Stimulated activated CD4-positive, alpha-beta T cell treated with anti-CD3 and anti-CD28 coated beads, Interleukin-1b, Interleukin-23, amount 100 ng/mL, for 4 hours (primary cell): ENCODE measurements at regions not wholly inside any gene's neighbourhood (a gene's known extent, or its start where the extent isn't known, plus 50 kb on each side); places are given as distances from the start of the nearest gene placed in this dataset.
A peak's percentile ranks its signal among the peaks of the same experiment; 100 is the strongest.
"Not testable (repeated sequence)": the region's sequence is repeated elsewhere in the genome, so short reads cannot be mapped to it uniquely, and the experiment has no call there.

Experiments
- DNase-seq, 2 donors: peaks; one replicate each; pipeline ENCODE4 v3.0.0-alpha.2; 2020; ENCODE audit warnings: low read depth in 2 of 2

- DNase-seq = not testable (repeated sequence)
Measured at GRCh38 chr9:85792057-85792456, 50.3 kb upstream of the AGTPBP1 start.

GRCh38 chr9:85802978-85803695 is 61.4 kb upstream of the AGTPBP1 start:
- DNase-seq = peak in 1 of 2 donors; percentile 22

GRCh38 chr9:85804847-85805133 is 63.0 kb upstream of the AGTPBP1 start:
- DNase-seq = not testable (repeated sequence)

GRCh38 chr9:85805134-85806005 is 63.6 kb upstream of the AGTPBP1 start:
- peak; percentile 46 to 59 for DNase-seq

- DNase-seq = not testable (repeated sequence)
Measured at GRCh38 chr9:85808329-85808728, 66.6 kb upstream of the AGTPBP1 start.

- DNase-seq = not testable (repeated sequence)
Measured at GRCh38 chr9:85813388-85813787, 71.6 kb upstream of the AGTPBP1 start.

GRCh38 chr9:85814800-85815199 is 73.0 kb upstream of the AGTPBP1 start:
- DNase-seq = not testable (repeated sequence)

- not testable (repeated sequence) for DNase-seq
Measured at GRCh38 chr9:85818971-85819370, 77.2 kb upstream of the AGTPBP1 start.

GRCh38 chr9:85820598-85820997 is 78.8 kb upstream of the AGTPBP1 start:
- not testable (repeated sequence) for DNase-seq

GRCh38 chr9:85824949-85825348 is 83.2 kb upstream of the AGTPBP1 start:
- DNase-seq = not testable (repeated sequence)

GRCh38 chr9:85834591-85834990 is 92.8 kb upstream of the AGTPBP1 start:
- DNase-seq = not testable (repeated sequence)

- DNase-seq = not testable (repeated sequence)
Measured at GRCh38 chr9:85843949-85844348, 97.0 kb upstream of the NAA35 start.

- not testable (repeated sequence) for DNase-seq
Measured at GRCh38 chr9:85847782-85848181, 93.2 kb upstream of the NAA35 start.

GRCh38 chr9:85858056-85858750 is 82.7 kb upstream of the NAA35 start:
- DNase-seq = no peak

- DNase-seq = no peak
Measured at GRCh38 chr9:85859765-85860164, 81.2 kb upstream of the NAA35 start.

- DNase-seq = not testable (repeated sequence)
Measured at GRCh38 chr9:85861882-85862281, 79.1 kb upstream of the NAA35 start.

GRCh38 chr9:85863875-85864274 is 77.1 kb upstream of the NAA35 start:
- DNase-seq = no peak

GRCh38 chr9:85871008-85871407 is 69.9 kb upstream of the NAA35 start:
- no peak for DNase-seq

- not testable (repeated sequence) for DNase-seq
Measured at GRCh38 chr9:85871683-85872082, 69.3 kb upstream of the NAA35 start.

- DNase-seq = no peak
Measured at GRCh38 chr9:85872463-85872862, 68.5 kb upstream of the NAA35 start.

GRCh38 chr9:85876628-85877027 is 64.3 kb upstream of the NAA35 start:
- no peak for DNase-seq

GRCh38 chr9:85878872-85879597 is 61.9 kb upstream of the NAA35 start:
- not testable (repeated sequence) for DNase-seq
